COLO668 (cell line): ENCODE measurements at regions not wholly inside any gene's neighbourhood (a gene's known extent, or its start where the extent isn't known, plus 50 kb on each side); places are given as distances from the start of the nearest gene placed in this dataset.

Source experiments
- DNase-seq: peaks from one replicate; lab custom pipeline; 2025; ENCODE audit not compliant: unreplicated experiment; lab: John Stamatoyannopoulos, UW

DNA sequence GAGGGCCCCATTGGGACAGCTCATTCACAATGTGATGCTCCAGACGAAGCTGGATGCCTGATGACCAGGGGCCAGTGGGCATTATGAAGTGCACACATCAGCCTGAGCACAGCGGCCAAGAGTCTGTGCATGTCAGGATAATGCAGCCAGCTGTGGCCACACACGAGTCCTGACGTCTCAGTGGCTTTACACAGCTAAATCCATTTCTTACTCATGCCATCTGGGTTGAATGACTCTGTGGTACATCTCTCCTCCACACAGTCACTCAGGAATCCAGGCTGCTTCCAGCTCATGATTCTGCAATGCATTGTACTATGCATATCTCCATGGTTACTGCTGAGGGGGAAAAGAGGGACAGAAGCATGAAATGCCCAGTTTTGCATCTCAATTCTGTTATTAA is 123.6 kb downstream of the PRLHR start:
- no peak for DNase-seq

DNA sequence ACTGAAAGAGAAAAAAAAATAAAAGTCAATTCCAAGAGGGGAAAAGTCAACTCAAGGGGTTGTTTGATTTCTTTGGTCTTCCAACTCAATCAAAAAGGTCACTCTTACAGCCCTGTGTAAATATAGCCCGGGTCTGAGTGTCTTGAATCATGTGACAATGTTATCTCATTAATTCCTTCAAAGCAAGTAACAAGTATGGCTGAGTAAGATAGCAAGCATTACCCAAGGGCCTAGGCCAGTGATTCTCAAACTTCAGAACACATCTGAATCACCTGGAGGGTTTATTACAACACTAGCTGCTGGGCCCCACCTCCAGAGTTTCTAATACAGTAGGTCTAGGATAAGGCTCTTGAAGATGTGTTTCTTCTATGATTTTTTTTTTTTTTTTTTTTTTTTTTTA is 125.0 kb downstream of the PRLHR start:
- no peak for DNase-seq

DNA sequence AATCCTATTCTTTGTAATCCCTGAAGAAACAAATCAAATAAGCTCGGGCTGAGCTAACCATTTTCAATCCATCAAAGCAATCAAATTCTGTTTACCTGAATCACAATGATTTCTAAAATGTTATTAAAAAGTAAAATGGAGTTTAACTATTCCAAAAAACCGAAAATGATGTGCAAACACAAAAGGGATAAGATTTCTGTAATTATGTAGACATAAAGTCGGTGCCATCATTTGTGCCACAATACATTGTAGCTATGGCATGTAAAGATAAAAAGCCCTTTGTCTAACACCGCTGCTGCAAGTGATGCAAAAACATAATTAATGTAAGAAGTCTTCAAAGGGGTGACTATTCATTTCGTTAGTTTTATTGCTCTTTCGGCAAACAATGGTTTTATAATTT is 125.1 kb upstream of the FAM204A start:
- DNase-seq, result no peak

DNA sequence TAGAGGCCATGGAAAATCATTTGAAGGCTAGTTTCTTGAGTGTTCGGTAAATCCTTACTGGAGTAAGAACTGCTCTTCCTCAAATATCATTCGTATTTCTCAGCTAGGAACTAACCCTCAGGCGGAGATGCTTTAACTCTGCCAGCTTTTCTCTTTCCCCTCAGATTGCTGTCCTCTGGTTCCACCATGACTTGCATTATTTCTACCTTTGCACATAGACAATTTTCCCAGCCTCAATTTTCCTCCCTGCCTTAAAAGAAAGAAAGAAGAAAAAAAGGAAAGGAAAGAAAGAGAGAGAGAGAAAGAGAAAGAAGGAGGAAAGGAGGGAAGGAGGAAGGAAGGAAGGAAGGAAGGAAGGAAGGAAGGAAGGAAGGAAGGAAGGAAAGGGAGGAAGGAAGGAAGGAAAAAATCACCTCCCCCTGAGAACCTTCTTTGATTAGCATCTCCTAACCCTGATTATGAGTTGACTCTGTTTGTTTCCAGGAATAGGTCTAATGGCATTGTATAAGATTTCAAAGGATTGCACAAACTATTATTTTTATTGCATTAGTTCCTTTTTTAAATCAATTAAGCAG is 123.3 kb upstream of the FAM204A start:
- DNase-seq, result no peak

DNA sequence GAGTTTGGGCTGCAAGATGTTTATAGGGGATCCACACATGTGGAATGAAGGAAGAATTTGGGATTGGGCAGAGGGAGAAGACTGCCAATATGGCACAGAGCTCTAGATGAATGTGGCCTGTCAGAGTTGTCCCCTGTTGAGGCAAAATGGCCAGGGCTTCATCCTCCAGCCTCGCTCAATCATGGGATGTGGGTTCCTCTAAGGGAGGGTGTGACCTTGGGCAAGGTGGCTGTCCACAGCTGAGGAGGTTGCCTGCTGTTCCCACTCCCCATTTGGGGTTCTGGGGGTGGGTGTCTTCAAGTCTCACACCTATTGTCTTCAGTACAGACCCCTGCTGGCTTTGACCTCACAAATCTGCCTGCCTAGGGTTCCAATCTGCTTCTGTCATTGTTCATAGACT is 121.6 kb upstream of the FAM204A start:
- DNase-seq, result no peak

DNA sequence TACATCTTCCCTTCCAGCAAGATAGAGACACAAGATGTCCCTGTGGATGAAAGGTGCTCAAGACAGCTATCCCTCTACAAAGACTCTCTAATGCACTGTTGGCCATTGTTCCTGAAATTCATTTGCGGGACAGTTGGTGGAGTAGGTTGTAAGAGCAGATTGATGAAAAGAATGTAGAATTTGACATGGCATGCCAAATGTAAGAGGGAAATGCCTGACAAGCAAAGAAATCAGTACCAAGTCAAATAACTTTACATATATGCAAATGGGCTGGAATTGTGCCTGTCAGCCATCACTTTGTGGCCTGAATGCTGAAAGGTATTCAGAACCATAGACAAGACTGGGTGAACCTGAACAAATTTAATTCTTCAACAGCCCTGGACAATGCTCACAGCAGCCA is 120.3 kb upstream of the FAM204A start:
- DNase-seq, result no peak

DNA sequence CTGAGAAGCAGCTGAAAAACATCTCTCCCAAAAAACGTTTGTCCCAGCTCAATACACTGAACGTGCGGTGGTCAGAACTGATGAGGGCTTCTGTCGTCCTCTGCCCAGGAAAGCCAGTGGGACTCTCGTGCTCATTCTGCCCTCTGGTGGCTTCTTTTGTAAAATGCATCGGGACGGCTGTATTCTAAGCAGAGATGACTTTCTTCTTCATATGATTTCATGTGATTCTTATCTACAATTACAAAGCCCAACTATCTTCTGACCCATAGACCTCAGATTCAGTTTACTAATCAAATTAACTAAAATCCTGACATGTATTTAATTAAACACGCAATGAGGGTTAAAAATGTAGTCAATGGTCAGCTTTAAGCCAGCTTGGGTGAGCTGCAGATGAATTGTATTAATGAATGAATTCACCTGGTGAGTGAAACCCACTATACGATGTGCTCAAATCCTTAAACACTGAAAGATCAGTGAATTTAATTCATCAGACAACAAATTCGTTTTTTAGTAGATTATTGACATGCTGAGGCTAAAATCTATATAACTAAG is 117.6 kb upstream of the FAM204A start:
- DNase-seq, result peak; percentile 64

DNA sequence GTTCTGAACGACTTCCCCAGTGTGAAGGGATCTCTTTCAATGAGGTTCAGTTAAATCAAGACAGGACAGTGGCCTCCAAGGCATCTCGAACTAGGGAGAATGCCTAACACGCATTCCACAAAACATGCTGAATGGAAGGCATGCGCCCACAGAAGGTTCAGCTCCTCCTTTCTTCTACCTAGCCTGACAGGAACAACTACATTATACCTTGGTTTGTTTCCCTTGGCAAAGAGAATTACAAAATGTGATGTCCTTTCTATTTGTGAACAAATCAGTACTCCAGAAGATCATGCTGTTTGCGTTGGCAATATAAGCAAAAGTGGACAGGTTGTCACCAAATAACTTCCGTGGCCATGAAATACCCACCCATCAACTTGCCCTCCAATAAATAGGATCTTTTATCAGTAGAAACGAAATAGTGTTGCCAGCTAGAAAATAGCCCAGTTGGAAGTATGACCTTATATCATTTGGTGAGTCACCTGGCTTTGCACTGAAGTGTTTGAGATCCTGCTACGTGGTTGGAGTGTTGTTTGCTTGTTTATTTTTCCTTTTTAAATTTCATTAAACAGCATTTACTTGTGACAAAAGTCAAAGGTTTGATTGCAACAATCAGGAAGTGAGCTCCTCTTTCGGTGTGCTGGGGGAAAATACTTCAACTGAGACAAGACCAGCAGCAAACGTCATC is 117.0 kb upstream of the FAM204A start:
- DNase-seq, result no peak

DNA sequence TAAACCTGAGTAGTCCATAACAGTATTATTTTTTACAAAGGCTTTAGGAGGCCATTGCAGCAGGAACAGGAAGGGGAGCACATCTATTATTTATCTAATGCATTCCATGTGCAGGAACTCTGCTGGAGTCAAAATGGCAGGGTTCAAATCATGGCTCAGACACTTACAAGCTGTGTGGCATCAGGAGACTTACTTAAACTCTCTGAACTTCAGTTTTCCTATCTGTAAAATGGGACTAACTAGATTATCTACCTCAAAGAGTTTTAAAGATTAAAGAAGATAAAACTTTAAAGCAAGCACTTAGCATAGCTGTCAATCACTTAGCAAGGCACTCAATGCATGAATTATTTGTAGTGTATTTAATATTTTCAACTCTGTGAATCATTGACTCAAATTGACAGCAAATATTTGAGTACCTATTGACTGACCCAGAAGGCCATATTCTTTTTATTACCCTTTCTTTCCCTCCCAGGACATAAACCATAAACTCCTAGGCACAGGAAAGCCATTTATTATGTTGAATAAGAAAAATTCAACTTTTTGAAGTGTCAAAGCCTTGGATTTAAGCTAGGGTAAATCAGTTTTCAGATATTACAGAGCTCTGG is 115.8 kb upstream of the FAM204A start:
- DNase-seq, result no peak

DNA sequence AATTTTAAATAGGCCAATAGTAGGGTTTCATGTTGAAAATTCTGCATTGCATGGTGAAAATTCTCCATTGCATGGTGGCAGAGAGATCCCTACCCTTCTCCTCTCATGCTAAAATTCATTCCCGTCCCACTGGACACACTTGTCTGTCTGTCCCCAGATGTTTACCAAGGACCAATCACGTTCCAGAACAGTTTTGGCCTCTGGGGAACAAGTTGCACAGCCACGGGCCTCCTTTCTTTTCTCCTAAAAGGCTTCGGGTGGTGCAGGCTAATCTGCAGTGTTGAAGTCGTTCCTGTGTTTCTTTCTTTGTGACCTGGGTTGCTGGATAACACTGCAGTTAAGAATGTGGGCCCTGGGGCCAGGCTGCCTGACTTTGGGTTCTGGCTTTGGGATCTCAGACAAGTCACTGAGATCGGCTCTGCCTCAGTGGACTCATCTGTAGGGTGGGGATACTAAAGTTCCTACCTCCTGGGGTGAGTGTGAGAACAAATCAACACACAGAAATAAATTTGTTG is 113.1 kb upstream of the FAM204A start:
- DNase-seq, result no peak

DNA sequence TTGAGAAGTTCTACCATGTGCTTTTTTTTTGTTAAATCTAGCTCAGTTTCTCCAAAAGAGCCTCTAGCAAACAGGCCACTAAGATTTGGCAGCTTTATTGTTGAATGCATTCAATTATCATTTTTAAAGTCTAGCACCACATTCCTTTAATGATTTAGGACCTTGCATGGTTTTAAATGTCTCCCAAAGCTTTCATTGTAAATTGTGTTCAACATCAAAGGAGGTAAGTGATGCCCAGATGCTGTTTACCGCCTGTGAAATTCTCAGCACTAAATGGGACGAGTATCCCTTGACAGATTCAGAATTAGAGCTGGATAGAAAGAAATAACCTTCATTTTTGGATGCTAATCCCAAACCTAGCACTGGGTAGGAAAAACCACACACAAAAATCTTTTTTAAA is 112.1 kb upstream of the FAM204A start:
- DNase-seq, result no peak

DNA sequence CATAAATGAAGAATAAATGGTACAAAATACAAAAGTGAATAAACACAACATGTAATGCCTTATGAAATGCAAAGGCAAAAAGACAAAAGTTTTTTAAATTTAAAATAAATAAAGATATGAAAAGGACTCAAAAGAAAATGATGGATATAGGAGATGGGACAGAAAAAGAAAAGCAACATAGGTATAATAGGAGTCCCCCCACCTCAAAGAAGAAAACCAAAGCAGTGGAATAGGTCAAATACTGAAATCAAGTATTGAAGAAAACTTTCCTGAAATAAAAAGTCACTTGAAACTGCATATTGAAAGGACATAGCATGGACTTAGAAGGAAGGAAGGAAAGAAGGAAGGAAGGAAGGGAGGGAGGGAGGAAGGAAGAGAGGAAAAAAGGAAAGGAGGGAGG is 110.0 kb upstream of the FAM204A start:
- DNase-seq, result no peak

DNA sequence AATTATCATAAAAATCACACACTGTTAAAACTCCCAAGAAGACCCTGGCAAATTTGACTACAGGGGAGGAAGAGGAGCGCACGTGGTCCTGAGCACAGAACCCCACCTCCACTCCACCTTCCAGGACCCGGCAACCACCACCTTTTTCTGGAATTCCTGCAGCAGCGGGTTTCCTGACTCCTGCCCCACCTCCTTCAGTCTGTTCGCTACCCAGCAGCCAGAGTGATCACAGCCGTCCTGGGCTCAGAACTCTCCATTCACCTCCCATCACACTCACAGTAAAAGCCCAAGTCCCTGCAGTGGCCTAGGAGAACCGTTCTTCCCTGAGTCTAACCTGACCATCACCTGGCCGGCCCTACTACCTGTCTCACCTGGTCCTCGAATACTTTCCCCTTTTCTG is 107.4 kb upstream of the FAM204A start:
- DNase-seq, result no peak

DNA sequence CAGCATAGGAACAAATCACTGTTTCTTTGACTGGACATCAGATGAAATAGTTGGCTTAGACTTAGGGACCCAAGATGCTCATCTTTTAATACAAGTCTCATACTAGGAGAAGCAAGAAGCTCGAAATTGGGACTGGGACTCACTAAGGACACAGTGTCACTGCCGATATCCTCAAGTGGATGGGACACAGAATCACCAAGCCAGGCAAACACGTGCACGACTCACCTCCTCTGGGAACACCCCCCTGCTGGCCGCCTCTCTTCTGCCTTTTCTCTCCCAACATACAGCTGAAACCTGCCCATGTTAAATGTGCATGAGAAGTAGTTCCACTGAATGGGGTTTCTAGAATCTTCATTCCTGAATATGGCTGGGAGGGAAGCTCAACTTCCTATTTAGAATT is 106.6 kb upstream of the FAM204A start:
- no peak for DNase-seq

DNA sequence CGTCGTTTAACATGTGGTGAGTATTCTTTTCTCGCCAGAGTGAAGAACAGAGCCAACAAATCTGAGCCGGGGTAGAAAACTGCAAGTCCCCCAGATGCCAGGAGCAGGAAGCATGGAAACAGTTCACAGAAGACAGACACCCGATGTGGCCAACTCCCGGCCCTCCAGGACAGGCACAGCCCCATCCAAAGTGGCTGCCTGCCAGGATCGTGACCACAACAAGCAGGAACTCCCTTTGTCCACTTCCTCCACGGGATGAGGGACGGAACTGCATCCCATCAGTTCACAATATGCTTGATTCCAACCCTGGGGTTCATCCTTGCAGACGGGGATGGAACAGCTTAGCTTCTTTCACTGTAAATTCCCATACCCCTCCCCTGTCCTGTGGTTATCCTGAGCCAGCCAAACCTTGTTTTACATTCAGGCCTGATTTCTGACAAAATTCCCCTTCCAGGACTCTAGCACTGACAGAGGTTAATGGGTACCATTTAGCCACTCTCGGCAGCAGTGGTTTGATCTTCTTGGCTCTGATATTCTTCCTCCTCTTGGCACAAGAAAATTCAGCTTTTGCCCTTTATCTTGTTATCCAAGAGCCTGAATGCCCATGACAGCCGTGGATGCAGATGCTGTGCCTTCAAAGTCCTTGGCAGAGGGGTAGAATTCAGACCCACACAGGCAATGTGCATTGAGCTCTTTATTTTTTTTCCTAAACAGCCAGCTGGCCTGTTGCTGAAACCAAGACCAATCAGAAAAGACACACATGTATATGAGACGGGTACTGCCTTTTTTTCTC is 105.5 kb upstream of the FAM204A start:
- DNase-seq, result peak; percentile 45

DNA sequence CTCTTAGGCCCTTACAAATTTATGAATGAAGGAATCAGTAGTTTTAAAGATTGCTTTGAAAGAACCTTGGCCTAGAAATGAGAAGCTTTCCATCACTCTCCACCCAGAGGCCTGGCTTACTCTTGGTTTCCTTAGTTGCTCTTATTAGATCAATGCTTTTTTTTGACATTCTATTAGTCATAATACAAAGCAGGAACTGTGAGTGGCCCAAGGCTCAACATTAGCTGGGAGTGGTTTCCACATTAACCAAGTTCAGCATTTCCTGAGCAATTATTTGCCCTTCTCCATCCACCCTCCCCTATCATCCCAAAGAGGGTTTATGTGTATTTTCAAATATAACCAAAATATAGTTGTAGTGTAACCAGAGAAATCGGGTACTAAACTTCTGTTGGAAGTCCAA is 103.4 kb upstream of the FAM204A start:
- no peak for DNase-seq

DNA sequence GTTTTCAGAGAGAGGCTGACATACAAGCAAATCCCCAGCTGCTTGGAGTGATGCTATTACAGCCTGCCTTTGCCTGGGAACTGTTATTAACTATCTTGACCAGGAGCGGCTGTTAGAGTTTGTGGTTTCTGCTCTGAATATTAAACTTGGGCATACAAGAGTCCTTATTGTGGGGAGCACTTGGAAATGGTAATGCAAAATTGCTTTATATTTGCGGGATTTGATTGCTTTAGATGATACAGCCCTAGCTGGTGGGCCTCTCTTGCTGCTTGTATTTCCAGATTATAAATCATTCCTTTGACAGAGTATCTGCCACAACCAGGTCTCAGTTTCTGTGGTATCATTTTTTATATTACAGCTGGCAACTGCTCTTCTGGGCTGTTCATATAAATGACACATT is 101.9 kb upstream of the FAM204A start:
- DNase-seq, result no peak

DNA sequence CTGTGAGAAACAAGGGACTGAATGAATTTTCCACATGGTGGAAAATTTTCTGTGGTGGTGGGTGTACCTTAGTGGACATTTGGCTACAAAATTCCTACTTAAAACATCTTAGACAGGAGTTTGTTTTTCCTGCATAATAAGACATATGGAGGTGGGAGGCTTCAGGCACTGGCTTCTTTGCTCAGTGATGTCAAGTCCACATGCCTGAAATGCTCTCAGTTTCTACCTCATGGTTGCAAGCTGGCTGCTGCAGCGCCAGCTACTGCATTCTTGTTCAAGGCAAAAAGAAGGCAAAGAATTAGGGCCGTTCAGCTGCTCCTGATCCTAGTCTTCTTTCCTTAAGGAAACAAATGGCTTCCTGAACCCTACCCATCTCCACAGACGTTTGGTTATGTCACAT is 99.9 kb upstream of the FAM204A start:
- no peak for DNase-seq

DNA sequence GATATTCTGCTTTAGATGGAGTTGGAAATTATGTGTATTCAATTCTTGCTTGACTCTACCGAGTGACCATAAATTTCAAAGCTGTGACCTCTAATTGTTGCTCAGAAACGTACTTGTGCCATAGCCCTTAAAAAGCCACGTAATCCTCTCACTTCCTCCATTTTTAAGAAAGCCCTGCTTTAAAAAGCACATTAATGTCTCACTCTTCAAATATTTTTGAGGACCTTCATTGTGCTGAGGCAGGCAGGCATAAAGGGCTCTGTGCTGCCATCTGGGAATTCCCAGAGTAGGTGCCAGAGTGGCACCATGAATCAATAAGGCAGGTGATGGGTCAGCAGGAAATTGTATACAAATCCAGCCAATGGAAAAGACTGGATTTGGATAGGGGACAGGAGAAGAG is 97.7 kb upstream of the FAM204A start:
- peak; percentile 21 for DNase-seq

DNA sequence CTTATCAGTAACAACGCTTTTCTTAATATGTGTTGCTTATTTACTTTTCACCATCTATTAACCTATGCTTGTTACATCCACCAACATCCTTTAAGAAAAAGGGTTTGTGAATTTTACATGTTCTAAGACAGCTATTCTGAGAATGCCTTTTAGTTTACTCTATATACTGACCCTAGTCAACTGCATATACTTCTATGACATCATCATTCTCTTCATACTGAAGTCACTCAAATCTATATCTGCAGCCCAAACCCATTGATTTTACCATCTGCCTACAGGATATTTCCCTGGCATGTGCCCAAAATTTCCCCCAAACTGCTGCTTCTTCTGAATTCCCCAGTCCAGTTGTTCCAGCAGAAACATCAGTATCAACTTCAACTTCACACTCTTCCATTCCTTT is 94.6 kb upstream of the FAM204A start:
- DNase-seq, result no peak

DNA sequence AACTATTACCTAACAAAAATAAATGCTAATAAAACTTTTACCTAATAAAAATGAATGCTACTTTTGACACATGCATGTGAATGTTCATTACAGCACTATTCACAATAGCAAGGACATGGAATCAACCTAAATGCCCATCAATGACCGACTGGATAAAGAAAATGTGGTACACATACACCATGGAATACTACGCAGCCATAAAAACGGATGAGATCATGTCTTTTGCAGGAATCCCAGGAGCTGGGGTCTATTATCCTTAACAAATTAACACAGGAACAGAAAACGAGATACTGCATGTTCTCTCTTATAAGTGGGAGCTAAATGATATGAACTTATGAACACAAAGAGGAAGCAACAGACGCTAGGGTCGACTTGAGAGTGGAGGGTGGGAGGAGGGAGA is 88.1 kb upstream of the FAM204A start:
- DNase-seq, result no peak
